Stomach (tissue), 8 donors: ENCODE measurements at regions not wholly inside any gene's neighbourhood (a gene's known extent, or its start where the extent isn't known, plus 50 kb on each side); places are given as distances from the start of the nearest gene placed in this dataset.

ENCODE experiments used
- DNase-seq, 2 donors: peaks; one replicate each; pipeline versions ENCODE4 v3.0.0 to v3.0.0-alpha.2; 2013 to 2019
- H3K27ac ChIP-seq, 5 donors: fragments of 200-600 bp in 4 of 5; sonication (generic) in 4 of 5; one replicate each; pipeline ENCODE4 v1.5.1; 2013 to 2019; ENCODE audit warnings: mild to moderate bottlenecking in 1 of 5, moderate library complexity in 1 of 5
- H3K27me3 ChIP-seq, 3 donors: fragments of 200-600 bp; sonication (generic); one replicate each; pipeline ENCODE4 v1.5.1; 2017 to 2019; ENCODE audit warnings: mixed run types in 1 of 3
- H3K36me3 ChIP-seq, 4 donors: fragments of 200-600 bp; sonication (generic); 1 replicate in 3 of 4; 2 replicates in 1 of 4; pipeline ENCODE4 v1.5.1; 2016 to 2019
- H3K4me1 ChIP-seq, 4 donors: fragments of 200-600 bp; sonication (generic); one replicate each; pipeline ENCODE4 v1.5.1; 2016 to 2019
- H3K4me3 ChIP-seq, 4 donors: fragments of 200-600 bp; sonication (generic) in 3 of 4; one replicate each; pipeline ENCODE4 v1.5.1; 2016 to 2019; ENCODE audit warnings: mild to moderate bottlenecking in 1 of 4
- H3K9me3 ChIP-seq, 4 donors: fragments of 200-600 bp; sonication (generic); one replicate each; pipeline ENCODE4 v1.5.1; 2016 to 2019
- EP300 ChIP-seq: sonication (generic); formaldehyde crosslinking; IDR thresholded peaks from one replicate; pipeline ENCODE4 v1.6.1; 2017; ENCODE audit warnings: antibody characterized with exemption
- POLR2A ChIP-seq, 4 donors: fragments of 450-650 bp; IDR thresholded peaks; one replicate each; pipeline ENCODE4 v1.6.1; 2016; ENCODE audit warnings: antibody characterized with exemption in 4 of 4, control low read depth in 2 of 4, mild to moderate bottlenecking in 1 of 4, moderate library complexity in 1 of 4
- POLR2AphosphoS5 ChIP-seq, 3 donors: sonication (generic); formaldehyde crosslinking; IDR thresholded peaks; one replicate each; pipeline ENCODE4 v1.6.1; 2016; ENCODE audit warnings: antibody characterized with exemption in 3 of 3
- WGBS, 5 donors: extraction: QIAGEN DNeasy Blood & Tissue Kit in 3 of 5; methylation state at CpG; one replicate each; pipeline versions ENCODE4 v1.1.5 to v1.1.7; 2013 to 2018; 5-methylcytosine and 5-hydroxymethylcytosine counted together
- intact Hi-C: fragments of 100-400 bp; cut with DNase I; formaldehyde crosslinking; loops from one replicate; pipeline ENCODE4 v1.15.1; 2023; ENCODE audit warnings: low total_unique reads
- TF ChIP-seq, protein P1 (sequence below), 7 experiments: fragments of 450-650 bp in 4 of 7; fragments of 200-600 bp in 3 of 7; sonication (generic) in 3 of 7; IDR thresholded peaks; one replicate each; pipeline ENCODE4 v1.5.1; 2016 to 2019; ENCODE audit warnings: antibody characterized with exemption in 7 of 7, control low read depth in 2 of 7, mild to moderate bottlenecking in 1 of 7
- donor health status: healthy with polysubstance abuse.
- donor health status: Bipolar disorder and iron deficiency.
- donor health status: healthy.

DNA sequence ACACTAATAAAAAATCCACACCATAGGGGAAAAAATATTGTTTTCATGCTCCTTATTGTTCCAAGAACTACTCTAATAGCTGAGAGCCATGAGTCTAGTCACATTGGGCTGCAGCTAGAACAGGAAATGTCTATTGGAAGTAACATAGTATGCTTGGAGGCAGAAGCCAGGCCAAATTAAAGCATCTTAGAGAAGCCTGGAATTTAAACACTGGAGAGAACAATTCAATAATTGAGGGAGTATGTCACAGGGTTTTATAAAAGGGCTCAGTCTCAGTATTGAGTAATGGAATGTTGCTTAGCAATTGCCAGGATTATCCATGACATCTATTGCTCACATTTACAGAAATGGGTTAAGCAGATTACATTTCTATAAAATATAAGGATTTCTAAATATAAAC lies 471.3 kb downstream of the LMO4 start:
- peaks cover 8 to 32% (median 20%) of the 10 kb centered on the region in 4 donors for H3K4me1 ChIP-seq
- TF ChIP-seq EP300: no peak
- TF ChIP-seq, protein P1, sequence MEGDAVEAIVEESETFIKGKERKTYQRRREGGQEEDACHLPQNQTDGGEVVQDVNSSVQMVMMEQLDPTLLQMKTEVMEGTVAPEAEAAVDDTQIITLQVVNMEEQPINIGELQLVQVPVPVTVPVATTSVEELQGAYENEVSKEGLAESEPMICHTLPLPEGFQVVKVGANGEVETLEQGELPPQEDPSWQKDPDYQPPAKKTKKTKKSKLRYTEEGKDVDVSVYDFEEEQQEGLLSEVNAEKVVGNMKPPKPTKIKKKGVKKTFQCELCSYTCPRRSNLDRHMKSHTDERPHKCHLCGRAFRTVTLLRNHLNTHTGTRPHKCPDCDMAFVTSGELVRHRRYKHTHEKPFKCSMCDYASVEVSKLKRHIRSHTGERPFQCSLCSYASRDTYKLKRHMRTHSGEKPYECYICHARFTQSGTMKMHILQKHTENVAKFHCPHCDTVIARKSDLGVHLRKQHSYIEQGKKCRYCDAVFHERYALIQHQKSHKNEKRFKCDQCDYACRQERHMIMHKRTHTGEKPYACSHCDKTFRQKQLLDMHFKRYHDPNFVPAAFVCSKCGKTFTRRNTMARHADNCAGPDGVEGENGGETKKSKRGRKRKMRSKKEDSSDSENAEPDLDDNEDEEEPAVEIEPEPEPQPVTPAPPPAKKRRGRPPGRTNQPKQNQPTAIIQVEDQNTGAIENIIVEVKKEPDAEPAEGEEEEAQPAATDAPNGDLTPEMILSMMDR (IDR thresholded peaks at IDR 0.05): no peak
- no peak for TF ChIP-seq POLR2A (IDR thresholded peaks at IDR 0.05)
- TF ChIP-seq POLR2AphosphoS5 (IDR thresholded peaks at IDR 0.05): no peak
- intact Hi-C loops: no loop called here
- no peaks in the 10 kb centered on the region for H3K27me3 ChIP-seq
- no peaks in the 10 kb centered on the region for H3K9me3 ChIP-seq
- DNase-seq: no peak
- no peaks in the 10 kb centered on the region for H3K36me3 ChIP-seq
- H3K4me3 ChIP-seq: no peak overlapping the region
- no peak overlapping the region for H3K27ac ChIP-seq

DNA sequence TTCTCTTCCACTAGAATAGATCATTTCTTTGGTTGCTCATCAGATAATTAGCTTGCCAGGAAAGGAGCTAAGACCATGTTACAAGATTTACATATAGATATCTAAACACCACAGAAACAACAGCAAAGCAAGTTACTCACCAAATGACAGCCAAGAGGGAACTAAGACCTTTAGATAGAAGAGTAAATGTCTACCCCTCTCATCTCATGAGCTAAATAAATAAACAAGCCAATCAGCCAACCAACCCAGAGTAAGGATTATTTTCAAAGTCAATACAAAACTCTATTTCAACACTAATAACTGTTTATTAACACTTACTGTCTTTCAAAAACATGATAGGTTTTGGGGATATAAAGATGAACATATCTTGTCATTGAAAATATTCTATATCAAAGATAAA lies 474.7 kb downstream of the LMO4 start:
- Histone ChIP-seq H3K9me3 (no peaks in the 10 kb centered on the region), H3K27me3 (no peaks in the 10 kb centered on the region), H3K36me3 (no peaks in the 10 kb centered on the region), H3K4me1 (peaks cover 0 to 24% (median 14%) of the 10 kb centered on the region in 4 donors), H3K4me3 (no peak overlapping the region), H3K27ac (no peak overlapping the region)
- no peak for TF ChIP-seq POLR2A (IDR thresholded peaks at IDR 0.05)
- intact Hi-C loops: no loop called here
- DNase-seq: no peak

DNA sequence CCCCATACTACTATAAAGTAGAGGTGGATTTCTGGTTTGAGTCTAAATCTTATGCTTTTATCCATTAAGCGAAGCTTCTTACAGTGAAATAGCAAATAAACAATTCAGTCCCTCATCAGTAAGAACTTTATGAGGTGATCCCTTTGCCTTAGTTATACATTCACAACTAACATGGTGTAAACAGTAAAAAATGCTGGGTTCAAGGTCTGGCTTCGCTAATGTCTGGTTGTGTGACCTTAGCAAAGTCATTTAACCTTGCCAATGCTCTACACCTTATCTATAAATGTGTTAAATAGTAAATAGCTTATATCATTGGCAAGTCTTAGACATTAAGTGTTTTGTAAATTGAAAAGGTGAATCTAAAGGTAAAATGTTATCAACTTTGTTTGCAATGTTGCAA lies 475.4 kb downstream of the LMO4 start:
- WGBS, 5 donors: 50 to 84% (median 65%) methylated on average over 2 of the region's 2 CpGs

DNA sequence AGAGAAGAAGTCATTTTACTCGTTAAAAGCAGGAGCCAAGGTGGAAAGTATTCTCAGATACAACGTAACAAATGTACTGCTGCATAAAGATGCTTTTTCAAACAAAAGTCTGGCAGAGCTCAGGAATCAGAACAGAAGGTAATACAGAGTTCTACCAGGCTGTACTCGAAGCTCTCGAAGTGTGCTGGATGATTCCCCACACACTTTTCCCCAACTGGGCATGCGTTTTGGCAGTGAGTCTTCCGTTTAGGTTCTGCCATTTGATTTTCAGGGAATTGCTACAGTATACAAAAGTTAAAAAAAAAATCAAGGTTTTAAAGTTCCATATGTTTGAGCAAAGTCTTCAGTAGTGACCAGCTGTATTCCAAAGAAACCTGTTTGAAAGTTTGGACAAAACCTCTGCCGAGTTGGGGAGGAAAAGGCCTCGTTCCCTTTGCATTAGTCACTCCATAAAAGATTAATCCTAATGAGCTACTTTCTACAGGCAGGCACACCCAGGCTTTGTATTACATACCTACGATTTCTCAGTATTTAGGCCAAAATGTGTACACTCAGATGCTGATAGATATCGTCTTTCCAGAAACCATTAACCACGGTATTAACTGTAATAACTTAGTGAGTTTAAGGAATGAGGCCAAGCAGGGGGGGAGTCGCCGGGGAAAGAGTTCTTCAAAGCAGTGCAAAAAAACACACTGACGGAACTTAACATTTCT lies 477.1 kb downstream of the LMO4 start:
- DNase-seq: peak in 1 of 2 donors; percentile 86
- H3K36me3 ChIP-seq: no peaks in the 10 kb centered on the region
- TF ChIP-seq EP300: no peak
- TF ChIP-seq POLR2A (IDR thresholded peaks at IDR 0.05): no peak
- TF ChIP-seq POLR2AphosphoS5 (IDR thresholded peaks at IDR 0.05): no peak
- TF ChIP-seq, protein P1 (IDR thresholded peaks at IDR 0.05): no peak
- H3K4me3 ChIP-seq: peak overlapping the region in 2 of 4 donors; percentile 3 to 7
- H3K27me3 ChIP-seq: no peaks in the 10 kb centered on the region
- H3K4me1 ChIP-seq: peaks cover 0 to 24% (median 14%) of the 10 kb centered on the region in 4 donors
- 21 to 39% (median 24%) methylated on average over 14 of the region's 14 CpGs for WGBS, 5 donors
- H3K9me3 ChIP-seq: no peaks in the 10 kb centered on the region
- peak overlapping the region; percentile 61 to 83 (median 70) for H3K27ac ChIP-seq
- intact Hi-C loops: no loop called here

More for the DNA sequence above, 475.4 kb downstream of the LMO4 start:
- Histone ChIP-seq H3K4me1 (peaks cover 0 to 24% (median 14%) of the 10 kb centered on the region in 4 donors), H3K27ac (peak overlapping the region in 2 of 5 donors; percentile 61 to 73), H3K27me3 (no peaks in the 10 kb centered on the region), H3K9me3 (no peaks in the 10 kb centered on the region), H3K4me3 (no peak overlapping the region), H3K36me3 (no peaks in the 10 kb centered on the region)
- no peak for DNase-seq
- no peak for TF ChIP-seq EP300
- no peak for TF ChIP-seq POLR2AphosphoS5 (IDR thresholded peaks at IDR 0.05)
- TF ChIP-seq, protein P1 (IDR thresholded peaks at IDR 0.05): no peak
- no peak for TF ChIP-seq POLR2A (IDR thresholded peaks at IDR 0.05)
- intact Hi-C loops: no loop called here

DNA sequence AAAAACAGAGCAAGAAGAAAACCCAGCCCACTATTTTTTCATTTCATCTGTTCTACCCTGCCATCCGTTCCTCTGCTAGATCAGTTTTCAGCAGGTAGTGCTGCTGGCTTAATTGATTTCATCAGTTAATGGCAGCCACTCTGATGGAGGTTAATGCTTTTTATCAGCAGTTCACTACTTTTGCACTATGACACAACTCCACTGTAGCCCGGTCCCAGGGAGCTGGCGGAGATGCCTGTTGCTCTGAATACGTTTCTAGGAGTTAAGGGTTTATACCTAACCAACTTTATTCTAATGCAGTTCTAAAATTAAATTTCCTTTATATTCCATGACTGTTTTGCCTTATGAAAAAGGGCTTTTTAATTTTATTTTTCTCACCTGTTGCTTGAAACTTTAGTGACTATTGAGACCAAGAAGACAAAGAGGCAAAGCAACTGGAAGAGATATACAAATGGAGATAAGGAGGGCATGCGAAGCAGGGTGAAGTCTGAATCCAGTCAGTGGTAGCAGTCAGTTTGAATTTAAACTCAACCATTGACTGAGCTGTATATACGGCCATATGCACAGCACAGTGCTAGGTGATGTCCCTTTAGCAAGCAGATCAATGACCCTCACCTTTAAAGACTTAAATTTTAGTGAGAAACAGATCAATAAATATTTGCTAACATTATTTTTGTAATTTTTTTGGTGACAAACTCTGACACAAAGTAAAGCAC lies 477.9 kb downstream of the LMO4 start:
- Histone ChIP-seq H3K27me3 (no peaks in the 10 kb centered on the region), H3K4me3 (peak overlapping the region in 2 of 4 donors; percentile 3 to 7), H3K4me1 (peaks cover 0 to 24% (median 14%) of the 10 kb centered on the region in 4 donors), H3K36me3 (no peaks in the 10 kb centered on the region), H3K27ac (peak overlapping the region; percentile 61 to 83 (median 70)), H3K9me3 (no peaks in the 10 kb centered on the region)
- TF ChIP-seq POLR2A (IDR thresholded peaks at IDR 0.05): no peak
- no peak for TF ChIP-seq POLR2AphosphoS5 (IDR thresholded peaks at IDR 0.05)
- TF ChIP-seq, protein P1 (IDR thresholded peaks at IDR 0.05): no peak
- no peak for TF ChIP-seq EP300
- no peak for DNase-seq
- intact Hi-C loops: no loop called here
- WGBS, 5 donors: 33 to 48% (median 44%) methylated on average over 6 of the region's 6 CpGs
